MM.1S (cell line): ENCODE measurements at regions not wholly inside any gene's neighbourhood (a gene's known extent, or its start where the extent isn't known, plus 50 kb on each side); places are given as distances from the start of the nearest gene placed in this dataset.

Experiments
- CTCF ChIP-seq: fragments of 300-600 bp; sonication (generic); IDR thresholded peaks from 2 replicates; pipeline ENCODE4 v1.5.1; 2016; ENCODE audit warnings: antibody characterized with exemption, low read length, mixed read lengths
- EZH2 ChIP-seq: fragments of 300-600 bp; sonication (generic); optimal IDR thresholded peaks from 2 replicates; pipeline ENCODE3; 2017; ENCODE audit warnings: low read depth, mild to moderate bottlenecking, antibody characterized with exemption, low read length, mixed read lengths

- no peak for TF ChIP-seq CTCF
- no peak for TF ChIP-seq EZH2
Observed at GRCh38 chr7:85833066-85833465, 646.2 kb upstream of the SEMA3D start.
